ENCODE measurements at regions not wholly inside any gene's neighbourhood (a gene's known extent, or its start where the extent isn't known, plus 50 kb on each side); places are given as distances from the start of the nearest gene placed in this dataset.

GRCh38 chr4:107248571-107248970 lies 212.5 kb upstream of the DKK2 start:
- TF ChIP-seq EZH2phosphoT487 (conservative IDR thresholded peaks at IDR 0.05; ENCODE audit: low read length) (no peak), CTCF (IDR thresholded peaks at IDR 0.05; ENCODE audit: insufficient read depth, low read length, poor library complexity, severe bottlenecking) (no peak)
- H3K27me3 ChIP-seq (ENCODE audit: low read length): no peaks in the 10 kb centered on the region

GRCh38 chr4:107247738-107248137 lies 211.6 kb upstream of the DKK2 start:
- no peak overlapping the region for H3K9ac ChIP-seq (ENCODE audit: low read length)
- no peak overlapping the region for H3K27ac ChIP-seq (ENCODE audit: low read depth, low read length)
- H4K20me1 ChIP-seq (ENCODE audit: low read depth, low read length): no peaks in the 10 kb centered on the region
- no peaks in the 10 kb centered on the region for H3K9me3 ChIP-seq (ENCODE audit: insufficient read depth, low read length)
- no peak overlapping the region for H2AFZ ChIP-seq (ENCODE audit: low read depth, low read length, severe bottlenecking)
- no peak overlapping the region for H3K4me2 ChIP-seq (ENCODE audit: low read depth, low read length, poor library complexity, severe bottlenecking)
- no peak for TF ChIP-seq CTCF (IDR thresholded peaks at IDR 0.05; ENCODE audit: insufficient read depth, low read length, poor library complexity, severe bottlenecking)
- H3K36me3 ChIP-seq (ENCODE audit: low read length): no peaks in the 10 kb centered on the region
- no peaks in the 10 kb centered on the region for H3K27me3 ChIP-seq (ENCODE audit: low read length)
- H3K79me2 ChIP-seq (ENCODE audit: insufficient read depth, low read length): no peaks in the 10 kb centered on the region
- H3F3A ChIP-seq (ENCODE audit: insufficient read depth): no peaks in the 10 kb centered on the region
- no peak overlapping the region for H3K4me3 ChIP-seq (ENCODE audit: insufficient read depth, low read length, poor library complexity, severe bottlenecking)
- no peaks in the 10 kb centered on the region for H3K9me2 ChIP-seq (replicated peaks; ENCODE audit: insufficient read depth, low read length)

More at GRCh38 chr4:107248571-107248970, 212.5 kb upstream of the DKK2 start:
- no peaks in the 10 kb centered on the region for H3K79me2 ChIP-seq (ENCODE audit: insufficient read depth, low read length)
- no peak overlapping the region for H3K4me3 ChIP-seq (ENCODE audit: insufficient read depth, low read length, poor library complexity, severe bottlenecking)
- H4K20me1 ChIP-seq (ENCODE audit: low read depth, low read length): no peaks in the 10 kb centered on the region
- no peaks in the 10 kb centered on the region for H3K9me2 ChIP-seq (replicated peaks; ENCODE audit: insufficient read depth, low read length)
- H2AFZ ChIP-seq (ENCODE audit: low read depth, low read length, severe bottlenecking): no peak overlapping the region
- H3K27ac ChIP-seq (ENCODE audit: low read depth, low read length): no peak overlapping the region
- H3K4me2 ChIP-seq (ENCODE audit: low read depth, low read length, poor library complexity, severe bottlenecking): no peak overlapping the region
- H3F3A ChIP-seq (ENCODE audit: insufficient read depth): no peaks in the 10 kb centered on the region
- H3K9me3 ChIP-seq (ENCODE audit: insufficient read depth, low read length): no peaks in the 10 kb centered on the region
- no peak overlapping the region for H3K9ac ChIP-seq (ENCODE audit: low read length)
- no peaks in the 10 kb centered on the region for H3K36me3 ChIP-seq (ENCODE audit: low read length)

- H4K20me1 ChIP-seq (ENCODE audit: low read depth, low read length): no peaks in the 10 kb centered on the region
- H3K27ac ChIP-seq (ENCODE audit: low read depth, low read length): no peak overlapping the region
- H3K9me2 ChIP-seq (replicated peaks; ENCODE audit: insufficient read depth, low read length): no peaks in the 10 kb centered on the region
- H3K79me2 ChIP-seq (ENCODE audit: insufficient read depth, low read length): no peaks in the 10 kb centered on the region
- no peak overlapping the region for H3K9ac ChIP-seq (ENCODE audit: low read length)
- TF ChIP-seq CTCF (IDR thresholded peaks at IDR 0.05; ENCODE audit: insufficient read depth, low read length, poor library complexity, severe bottlenecking) (no peak), EZH2phosphoT487 (conservative IDR thresholded peaks at IDR 0.05; ENCODE audit: low read length) (no peak)
- no peak overlapping the region for H3K4me3 ChIP-seq (ENCODE audit: insufficient read depth, low read length, poor library complexity, severe bottlenecking)
- no peaks in the 10 kb centered on the region for H3F3A ChIP-seq (ENCODE audit: insufficient read depth)
- no peaks in the 10 kb centered on the region for H3K9me3 ChIP-seq (ENCODE audit: insufficient read depth, low read length)
- H3K4me2 ChIP-seq (ENCODE audit: low read depth, low read length, poor library complexity, severe bottlenecking): no peak overlapping the region
- no peaks in the 10 kb centered on the region for H3K27me3 ChIP-seq (ENCODE audit: low read length)
- H2AFZ ChIP-seq (ENCODE audit: low read depth, low read length, severe bottlenecking): no peak overlapping the region
- H3K36me3 ChIP-seq (ENCODE audit: low read length): no peaks in the 10 kb centered on the region
Measured at GRCh38 chr4:107246761-107247160, 210.6 kb upstream of the DKK2 start.

Data from SU-DHL-6 (cell line).